ENCODE measurements at regions not wholly inside any gene's neighbourhood (a gene's known extent, or its start where the extent isn't known, plus 50 kb on each side); places are given as distances from the start of the nearest gene placed in this dataset.
"Not testable (repeated sequence)": the region's sequence is repeated elsewhere in the genome, so short reads cannot be mapped to it uniquely, and the experiment has no call there.

DNA sequence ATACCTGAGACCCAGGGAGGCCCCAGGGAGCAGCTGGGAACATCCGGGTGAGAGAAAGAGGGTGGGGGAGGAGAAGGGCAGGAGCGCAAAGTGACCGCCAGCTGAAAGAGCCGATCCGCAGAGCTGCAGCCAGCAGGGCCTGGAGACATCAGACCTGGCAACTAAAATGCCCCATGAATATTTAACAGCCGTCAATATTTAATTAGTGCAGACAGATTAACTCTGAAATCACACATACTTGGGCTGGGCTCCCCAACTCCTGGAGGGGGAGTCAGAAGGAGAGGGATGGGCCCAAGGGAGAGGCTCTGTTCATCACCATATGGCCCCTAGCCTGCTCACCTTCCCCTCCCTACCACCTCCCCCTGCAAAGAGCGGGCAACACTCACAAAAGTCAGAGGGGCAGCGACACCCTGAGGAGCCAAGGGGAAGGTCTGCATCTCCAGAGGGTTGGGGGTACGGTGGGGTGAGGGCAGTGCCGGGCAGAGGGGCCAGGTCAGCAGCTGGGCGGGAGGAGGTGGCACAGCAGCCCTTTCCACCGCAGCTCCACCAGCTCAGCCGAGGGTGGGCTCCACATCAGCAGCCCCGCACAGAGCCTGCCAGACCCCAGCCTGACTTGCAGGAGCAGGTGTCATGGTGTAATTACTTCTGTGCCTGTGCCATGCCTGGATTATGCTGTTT is 61.9 kb upstream of the CCL1 start:
- H3K27ac ChIP-seq: no peak overlapping the region
- in situ Hi-C loops (cut with HindIII; ENCODE audit: low pct_ligation_motif_present, low sequenced_read_pairs): no loop called here
- no peaks in the 10 kb centered on the region for H3K36me3 ChIP-seq (replicated peaks)
- H3K27me3 ChIP-seq (replicated peaks): peaks cover 8% of the 10 kb centered on the region
- no peak overlapping the region for H3K4me3 ChIP-seq (ENCODE audit: low read depth, low read length)
- TF ChIP-seq, protein P1, sequence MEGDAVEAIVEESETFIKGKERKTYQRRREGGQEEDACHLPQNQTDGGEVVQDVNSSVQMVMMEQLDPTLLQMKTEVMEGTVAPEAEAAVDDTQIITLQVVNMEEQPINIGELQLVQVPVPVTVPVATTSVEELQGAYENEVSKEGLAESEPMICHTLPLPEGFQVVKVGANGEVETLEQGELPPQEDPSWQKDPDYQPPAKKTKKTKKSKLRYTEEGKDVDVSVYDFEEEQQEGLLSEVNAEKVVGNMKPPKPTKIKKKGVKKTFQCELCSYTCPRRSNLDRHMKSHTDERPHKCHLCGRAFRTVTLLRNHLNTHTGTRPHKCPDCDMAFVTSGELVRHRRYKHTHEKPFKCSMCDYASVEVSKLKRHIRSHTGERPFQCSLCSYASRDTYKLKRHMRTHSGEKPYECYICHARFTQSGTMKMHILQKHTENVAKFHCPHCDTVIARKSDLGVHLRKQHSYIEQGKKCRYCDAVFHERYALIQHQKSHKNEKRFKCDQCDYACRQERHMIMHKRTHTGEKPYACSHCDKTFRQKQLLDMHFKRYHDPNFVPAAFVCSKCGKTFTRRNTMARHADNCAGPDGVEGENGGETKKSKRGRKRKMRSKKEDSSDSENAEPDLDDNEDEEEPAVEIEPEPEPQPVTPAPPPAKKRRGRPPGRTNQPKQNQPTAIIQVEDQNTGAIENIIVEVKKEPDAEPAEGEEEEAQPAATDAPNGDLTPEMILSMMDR (IDR thresholded peaks at IDR 0.05; ENCODE audit: low read depth, low read length, missing control alignments): no peak
- DNase-seq: no peak

DNA sequence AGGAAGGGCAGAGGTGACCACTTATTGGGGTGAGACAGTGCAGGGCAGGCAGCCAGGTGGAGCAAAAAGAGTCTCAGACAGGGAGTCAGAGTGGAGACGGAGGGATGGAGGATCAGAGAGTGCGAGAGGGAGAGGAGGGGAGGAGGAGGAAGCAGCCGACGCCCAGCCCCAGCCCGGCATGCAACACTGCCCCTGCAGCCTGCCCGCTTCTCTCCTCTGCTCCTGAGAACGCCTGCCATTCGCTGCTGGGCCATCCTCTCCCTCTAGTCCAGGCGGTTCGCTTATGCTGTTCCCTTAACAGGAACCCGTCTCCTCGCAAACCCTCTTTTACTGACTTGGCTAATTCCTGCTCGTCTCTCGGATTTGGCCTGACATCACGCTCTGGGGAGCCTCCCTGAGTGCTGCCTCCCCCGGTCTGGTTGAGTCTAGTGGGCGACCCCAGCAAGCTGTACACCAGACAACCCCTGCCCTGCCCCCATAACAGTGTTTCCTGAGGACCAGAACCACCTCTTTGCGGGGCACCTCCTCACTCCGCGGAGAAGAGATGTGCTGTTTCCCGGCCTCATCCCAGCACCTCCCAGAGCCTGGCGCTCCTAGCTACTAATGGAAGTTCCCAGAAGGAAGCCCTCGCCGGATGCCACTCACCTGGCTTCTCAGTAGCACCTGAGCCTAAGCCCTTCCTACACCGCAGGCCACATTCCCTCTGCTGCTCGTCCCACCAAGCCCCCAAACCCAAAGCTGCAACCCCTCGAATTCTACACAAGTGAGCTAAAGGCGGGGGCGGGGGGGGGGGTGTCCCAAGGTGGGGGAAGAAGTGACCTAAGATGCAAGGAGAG is 61.2 kb upstream of the CCL1 start:
- Histone ChIP-seq H3K4me3 (ENCODE audit: low read depth, low read length) (no peak overlapping the region), H3K27me3 (replicated peaks) (peaks cover 8% of the 10 kb centered on the region), H3K27ac (no peak overlapping the region), H3K36me3 (replicated peaks) (no peaks in the 10 kb centered on the region)
- in situ Hi-C loops (cut with HindIII; ENCODE audit: low pct_ligation_motif_present, low sequenced_read_pairs): no loop called here
- TF ChIP-seq, protein P1 (IDR thresholded peaks at IDR 0.05; ENCODE audit: low read depth, low read length, missing control alignments): no peak
- no peak for DNase-seq

DNA sequence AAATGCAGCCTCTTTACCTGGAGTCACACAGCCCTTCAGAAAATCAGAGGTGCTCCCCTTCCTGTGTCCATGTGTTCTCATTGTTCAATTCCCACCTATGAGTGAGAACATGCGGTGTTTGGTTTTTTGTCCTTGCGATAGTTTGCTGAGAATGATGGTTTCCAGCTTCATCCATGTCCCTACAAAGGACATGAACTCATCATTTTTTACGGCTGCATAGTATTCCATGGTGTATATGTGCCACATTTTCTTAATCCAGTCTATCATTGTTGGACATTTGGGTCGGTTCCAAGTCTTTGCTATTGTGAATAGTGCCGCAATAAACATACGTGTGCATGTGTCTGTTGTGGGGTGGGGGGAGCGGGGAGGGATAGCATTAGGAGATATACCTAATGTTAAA is 60.3 kb upstream of the CCL1 start:
- DNase-seq; H3K27ac ChIP-seq; in situ Hi-C loops (cut with HindIII; ENCODE audit: low pct_ligation_motif_present, low sequenced_read_pairs); H3K4me3 ChIP-seq (ENCODE audit: low read depth, low read length); H3K36me3 ChIP-seq (replicated peaks); H3K27me3 ChIP-seq (replicated peaks): not testable (repeated sequence)

- no peak for DNase-seq
- no peak overlapping the region for H3K27ac ChIP-seq
- in situ Hi-C loops (cut with HindIII; ENCODE audit: low pct_ligation_motif_present, low sequenced_read_pairs): no loop called here
- H3K36me3 ChIP-seq (replicated peaks): no peaks in the 10 kb centered on the region
- H3K27me3 ChIP-seq (replicated peaks): peaks cover 8% of the 10 kb centered on the region
- H3K4me3 ChIP-seq (ENCODE audit: low read depth, low read length): no peak overlapping the region
- TF ChIP-seq, protein P1 (IDR thresholded peaks at IDR 0.05; ENCODE audit: low read depth, low read length, missing control alignments): no peak
These were observed 57.9 kb upstream of the CCL1 start for GRCh38 chr17:34420900-34421299.

GRCh38 chr17:34420254-34420766 is 57.3 kb upstream of the CCL1 start:
- peak; percentile 66 for DNase-seq
- in situ Hi-C loops (cut with HindIII; ENCODE audit: low pct_ligation_motif_present, low sequenced_read_pairs): no loop called here
- Histone ChIP-seq H3K27ac (no peak overlapping the region), H3K36me3 (replicated peaks) (no peaks in the 10 kb centered on the region), H3K4me3 (ENCODE audit: low read depth, low read length) (no peak overlapping the region), H3K27me3 (replicated peaks) (peaks cover 8% of the 10 kb centered on the region)
- TF ChIP-seq, protein P1 (IDR thresholded peaks at IDR 0.05; ENCODE audit: low read depth, low read length, missing control alignments): peak; percentile 94

GRCh38 chr17:34416116-34416515 is 53.1 kb upstream of the CCL1 start:
- TF ChIP-seq, protein P1 (IDR thresholded peaks at IDR 0.05; ENCODE audit: low read depth, low read length, missing control alignments): no peak
- Histone ChIP-seq H3K27ac (no peak overlapping the region), H3K4me3 (ENCODE audit: low read depth, low read length) (no peak overlapping the region), H3K36me3 (replicated peaks) (no peaks in the 10 kb centered on the region), H3K27me3 (replicated peaks) (no peaks in the 10 kb centered on the region)
- no peak for DNase-seq
- in situ Hi-C loops (cut with HindIII; ENCODE audit: low pct_ligation_motif_present, low sequenced_read_pairs): no loop called here

All from brain microvascular endothelial cell (primary cell).